Vagina (tissue), 2 donors: ENCODE measurements at regions not wholly inside any gene's neighbourhood (a gene's known extent, or its start where the extent isn't known, plus 50 kb on each side); places are given as distances from the start of the nearest gene placed in this dataset.
"Not testable (repeated sequence)": the region's sequence is repeated elsewhere in the genome, so short reads cannot be mapped to it uniquely, and the experiment has no call there.

Source experiments
- DNase-seq, 2 donors: peaks; one replicate each; pipeline ENCODE4 v3.0.0-alpha.2; 2017; ENCODE audit errors: extremely low spot score in 2 of 2
- H3K27ac ChIP-seq: fragments of 200-600 bp; sonication (generic); one replicate; pipeline ENCODE4 v1.5.1; 2019
- H3K27me3 ChIP-seq: fragments of 200-600 bp; sonication (generic); one replicate; pipeline ENCODE4 v1.5.1; 2019
- H3K36me3 ChIP-seq, 2 donors: fragments of 200-600 bp; sonication (generic); one replicate each; pipeline ENCODE4 v1.5.1; 2017 to 2019
- H3K4me1 ChIP-seq: fragments of 200-600 bp; sonication (generic); one replicate; pipeline ENCODE4 v1.5.1; 2019
- H3K4me3 ChIP-seq, 2 donors: fragments of 200-600 bp; sonication (generic); 1 replicate in 1 of 2; 2 replicates in 1 of 2; pipeline ENCODE4 v1.5.1; 2016 to 2019
- H3K9me3 ChIP-seq: fragments of 200-600 bp; sonication (generic); one replicate; pipeline ENCODE4 v1.5.1; 2019
- POLR2A ChIP-seq, 2 donors: fragments of 450-650 bp; IDR thresholded peaks; one replicate each; pipeline ENCODE4 v1.6.1; 2017; ENCODE audit warnings: antibody characterized with exemption in 2 of 2, mild to moderate bottlenecking in 2 of 2, moderate library complexity in 2 of 2
- POLR2AphosphoS5 ChIP-seq, 2 donors: sonication (generic); formaldehyde crosslinking; IDR thresholded peaks; one replicate each; pipeline ENCODE4 v1.9.0; 2017; ENCODE audit warnings: antibody characterized with exemption in 2 of 2, mild to moderate bottlenecking in 2 of 2, low read depth in 1 of 2; ENCODE audit not compliant: insufficient read depth in 1 of 2
- intact Hi-C: fragments of 100-400 bp; cut with DNase I; formaldehyde crosslinking; loops from one replicate; pipeline ENCODE4 v1.15.1; 2023
- TF ChIP-seq, protein P1 (sequence below), 3 experiments: fragments of 450-650 bp in 2 of 3; fragments of 200-600 bp in 1 of 3; sonication (generic) in 1 of 3; IDR thresholded peaks; one replicate each; pipeline ENCODE4 v1.5.1; 2017 to 2019; ENCODE audit warnings: antibody characterized with exemption in 3 of 3, mild to moderate bottlenecking in 2 of 3, moderate library complexity in 2 of 3

DNA sequence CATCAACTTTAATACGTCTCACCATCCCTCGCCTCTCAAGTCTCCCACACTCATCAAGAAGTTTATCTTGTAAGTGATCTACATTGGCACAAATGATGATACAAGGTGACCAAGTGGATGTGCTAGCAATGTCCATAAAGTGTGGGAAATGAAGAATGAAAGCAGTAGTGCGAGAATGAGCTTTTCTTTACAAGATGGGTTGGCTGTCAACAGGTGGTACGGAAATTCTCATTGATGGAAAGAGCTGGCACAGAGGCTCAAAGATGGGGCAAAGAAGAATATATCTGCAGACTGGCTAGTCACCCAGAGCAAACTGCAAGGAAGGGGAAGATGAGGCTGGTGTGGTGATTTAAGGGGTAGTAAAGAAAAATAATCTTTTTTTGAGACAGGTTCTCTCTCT, 640.8 kb downstream of the MAT2B start:
- intact Hi-C loops, result no loop called here
- Histone ChIP-seq H3K27ac (no peak overlapping the region), H3K9me3 (no peaks in the 10 kb centered on the region), H3K27me3 (no peaks in the 10 kb centered on the region), H3K4me1 (no peaks in the 10 kb centered on the region), H3K36me3 (no peaks in the 10 kb centered on the region), H3K4me3 (no peak overlapping the region)
- TF ChIP-seq, protein P1, sequence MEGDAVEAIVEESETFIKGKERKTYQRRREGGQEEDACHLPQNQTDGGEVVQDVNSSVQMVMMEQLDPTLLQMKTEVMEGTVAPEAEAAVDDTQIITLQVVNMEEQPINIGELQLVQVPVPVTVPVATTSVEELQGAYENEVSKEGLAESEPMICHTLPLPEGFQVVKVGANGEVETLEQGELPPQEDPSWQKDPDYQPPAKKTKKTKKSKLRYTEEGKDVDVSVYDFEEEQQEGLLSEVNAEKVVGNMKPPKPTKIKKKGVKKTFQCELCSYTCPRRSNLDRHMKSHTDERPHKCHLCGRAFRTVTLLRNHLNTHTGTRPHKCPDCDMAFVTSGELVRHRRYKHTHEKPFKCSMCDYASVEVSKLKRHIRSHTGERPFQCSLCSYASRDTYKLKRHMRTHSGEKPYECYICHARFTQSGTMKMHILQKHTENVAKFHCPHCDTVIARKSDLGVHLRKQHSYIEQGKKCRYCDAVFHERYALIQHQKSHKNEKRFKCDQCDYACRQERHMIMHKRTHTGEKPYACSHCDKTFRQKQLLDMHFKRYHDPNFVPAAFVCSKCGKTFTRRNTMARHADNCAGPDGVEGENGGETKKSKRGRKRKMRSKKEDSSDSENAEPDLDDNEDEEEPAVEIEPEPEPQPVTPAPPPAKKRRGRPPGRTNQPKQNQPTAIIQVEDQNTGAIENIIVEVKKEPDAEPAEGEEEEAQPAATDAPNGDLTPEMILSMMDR (IDR thresholded peaks at IDR 0.05), result no peak
- TF ChIP-seq POLR2AphosphoS5 (IDR thresholded peaks at IDR 0.05; ENCODE audit: insufficient read depth in 1 of 2, low read depth in 1 of 2), result no peak
- no peak for TF ChIP-seq POLR2A (IDR thresholded peaks at IDR 0.05)
- no peak for DNase-seq

DNA sequence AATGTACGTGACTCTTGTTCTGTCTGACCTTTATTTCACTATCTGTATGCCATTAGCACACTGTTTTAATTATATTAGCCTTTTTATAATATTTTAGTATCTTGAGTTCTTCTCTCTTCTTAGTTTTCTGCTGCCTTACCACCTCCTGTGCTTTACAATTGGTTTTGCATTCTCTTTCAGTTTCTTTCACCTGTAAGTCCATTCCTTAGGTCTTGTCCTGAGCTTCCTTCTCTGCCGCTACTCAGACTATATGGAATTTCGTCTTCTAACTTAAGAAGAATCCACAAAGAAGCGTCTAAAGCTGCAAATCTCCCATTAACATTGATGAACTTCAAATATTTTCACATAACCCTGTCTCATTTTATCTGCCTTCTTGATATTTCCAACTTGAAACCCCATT, 642.9 kb downstream of the MAT2B start:
- H3K9me3 ChIP-seq, result no peaks in the 10 kb centered on the region
- no peaks in the 10 kb centered on the region for H3K27me3 ChIP-seq
- no peak overlapping the region for H3K4me3 ChIP-seq
- intact Hi-C loops, result no loop called here
- no peak for DNase-seq
- no peak overlapping the region for H3K27ac ChIP-seq
- no peaks in the 10 kb centered on the region for H3K36me3 ChIP-seq
- no peaks in the 10 kb centered on the region for H3K4me1 ChIP-seq
- TF ChIP-seq, protein P1 (IDR thresholded peaks at IDR 0.05), result no peak
- TF ChIP-seq POLR2A (IDR thresholded peaks at IDR 0.05) (no peak), POLR2AphosphoS5 (IDR thresholded peaks at IDR 0.05; ENCODE audit: insufficient read depth in 1 of 2, low read depth in 1 of 2) (no peak)

- DNase-seq, H3K9me3 ChIP-seq, H3K36me3 ChIP-seq, H3K4me1 ChIP-seq, H3K4me3 ChIP-seq, intact Hi-C loops, H3K27ac ChIP-seq, H3K27me3 ChIP-seq: not testable (repeated sequence)
These were observed 647.1 kb downstream of the MAT2B start for GRCh38 chr5:164152539-164152938.

GRCh38 chr5:164153469-164154172, 648.2 kb downstream of the MAT2B start:
- H3K4me1 ChIP-seq, result no peaks in the 10 kb centered on the region
- no peak overlapping the region for H3K4me3 ChIP-seq
- DNase-seq, result no peak
- intact Hi-C loops, result no loop called here
- H3K36me3 ChIP-seq, result no peaks in the 10 kb centered on the region
- no peaks in the 10 kb centered on the region for H3K9me3 ChIP-seq
- H3K27me3 ChIP-seq, result no peaks in the 10 kb centered on the region
- TF ChIP-seq POLR2A (IDR thresholded peaks at IDR 0.05) (no peak), POLR2AphosphoS5 (IDR thresholded peaks at IDR 0.05; ENCODE audit: insufficient read depth in 1 of 2, low read depth in 1 of 2) (no peak)
- TF ChIP-seq, protein P1 (IDR thresholded peaks at IDR 0.05), result no peak
- H3K27ac ChIP-seq, result no peak overlapping the region

- H3K36me3 ChIP-seq, result no peaks in the 10 kb centered on the region
- DNase-seq, result no peak
- H3K9me3 ChIP-seq, result no peaks in the 10 kb centered on the region
- H3K4me3 ChIP-seq, result no peak overlapping the region
- no peaks in the 10 kb centered on the region for H3K4me1 ChIP-seq
- no peak overlapping the region for H3K27ac ChIP-seq
- no peak for TF ChIP-seq POLR2AphosphoS5 (IDR thresholded peaks at IDR 0.05; ENCODE audit: insufficient read depth in 1 of 2, low read depth in 1 of 2)
- TF ChIP-seq, protein P1 (IDR thresholded peaks at IDR 0.05), result no peak
- no peak for TF ChIP-seq POLR2A (IDR thresholded peaks at IDR 0.05)
- intact Hi-C loops, result no loop called here
- no peaks in the 10 kb centered on the region for H3K27me3 ChIP-seq
These were observed 665.4 kb downstream of the MAT2B start for GRCh38 chr5:164170814-164171213.
